T1000 (cell line): ENCODE measurements at regions not wholly inside any gene's neighbourhood (a gene's known extent, or its start where the extent isn't known, plus 50 kb on each side); places are given as distances from the start of the nearest gene placed in this dataset.

Experiments used
- DNase-seq: peaks from one replicate; lab custom pipeline; 2025; ENCODE audit warnings: mixed read lengths; lab: John Stamatoyannopoulos, UW

- DNase-seq = no peak
Measured at GRCh38 chr4:115332078-115332477, 218.7 kb upstream of the NDST4 start.

GRCh38 chr4:115331241-115331640 is 217.8 kb upstream of the NDST4 start:
- no peak for DNase-seq

GRCh38 chr4:115325836-115326235 is 212.4 kb upstream of the NDST4 start:
- no peak for DNase-seq

GRCh38 chr4:115323106-115323707 is 209.8 kb upstream of the NDST4 start:
- no peak for DNase-seq

- DNase-seq = no peak
Measured at GRCh38 chr4:115315182-115315581, 201.8 kb upstream of the NDST4 start.

- DNase-seq = no peak
Measured at GRCh38 chr4:115310641-115311040, 197.2 kb upstream of the NDST4 start.

- DNase-seq = no peak
Measured at GRCh38 chr4:115294717-115295116, 181.3 kb upstream of the NDST4 start.

- no peak for DNase-seq
Measured at GRCh38 chr4:115293093-115293462, 179.7 kb upstream of the NDST4 start.

- DNase-seq = no peak
Measured at GRCh38 chr4:115292320-115293092, 179.1 kb upstream of the NDST4 start.

- no peak for DNase-seq
Measured at GRCh38 chr4:115287426-115287825, 174.0 kb upstream of the NDST4 start.

- no peak for DNase-seq
Measured at GRCh38 chr4:115279330-115279729, 165.9 kb upstream of the NDST4 start.

GRCh38 chr4:115278830-115279229 is 165.4 kb upstream of the NDST4 start:
- DNase-seq = no peak

GRCh38 chr4:115275615-115276014 is 162.2 kb upstream of the NDST4 start:
- no peak for DNase-seq

GRCh38 chr4:115274545-115274944 is 161.1 kb upstream of the NDST4 start:
- DNase-seq = no peak

GRCh38 chr4:115272594-115272993 is 159.2 kb upstream of the NDST4 start:
- DNase-seq = no peak

- no peak for DNase-seq
Measured at GRCh38 chr4:115272185-115272584, 158.8 kb upstream of the NDST4 start.

GRCh38 chr4:115260195-115260594 is 146.8 kb upstream of the NDST4 start:
- no peak for DNase-seq

GRCh38 chr4:115259642-115260041 is 146.2 kb upstream of the NDST4 start:
- no peak for DNase-seq

GRCh38 chr4:115249808-115250207 is 136.4 kb upstream of the NDST4 start:
- no peak for DNase-seq

GRCh38 chr4:115234405-115235093 is 121.1 kb upstream of the NDST4 start:
- no peak for DNase-seq

- DNase-seq = no peak
Measured at GRCh38 chr4:115233600-115233999, 120.2 kb upstream of the NDST4 start.

- no peak for DNase-seq
Measured at GRCh38 chr4:115229873-115230272, 116.5 kb upstream of the NDST4 start.

GRCh38 chr4:115228851-115229250 is 115.4 kb upstream of the NDST4 start:
- DNase-seq = no peak
